H1 (cell line): ENCODE measurements at regions not wholly inside any gene's neighbourhood (a gene's known extent, or its start where the extent isn't known, plus 50 kb on each side); places are given as distances from the start of the nearest gene placed in this dataset.

Experiments used
- EP300 ChIP-seq, 2 experiments: IDR thresholded peaks; 1 replicate in 1 of 2; 2 replicates in 1 of 2; pipeline ENCODE4 v1.6.1; 2011 to 2012; ENCODE audit warnings: low read depth in 2 of 2, low read length in 2 of 2, mild to moderate bottlenecking in 2 of 2, borderline replicate concordance in 1 of 2, inconsistent platforms in 1 of 2, moderate library complexity in 1 of 2
- EZH2 ChIP-seq: fragments of 200-600 bp; sonication (generic); IDR thresholded peaks from 2 replicates; pipeline ENCODE4 v1.7.1; 2012; ENCODE audit warnings: low read depth, mild to moderate bottlenecking, moderate library complexity, low read length, inconsistent platforms; ENCODE audit not compliant: severe bottlenecking
- HDAC2 ChIP-seq, 2 experiments: fragments of 300-600 bp in 1 of 2; sonication (generic) in 1 of 2; IDR thresholded peaks; 2 replicates each; pipeline ENCODE4 v1.6.1; 2011 to 2012; ENCODE audit warnings: low read depth in 2 of 2, low read length in 2 of 2, mild to moderate bottlenecking in 2 of 2, moderate library complexity in 2 of 2, borderline replicate concordance in 1 of 2, inconsistent platforms in 1 of 2
- HDAC6 ChIP-seq: IDR thresholded peaks from one replicate; pipeline ENCODE4 v1.7.1; 2012; ENCODE audit warnings: low read depth, mild to moderate bottlenecking, inconsistent platforms, low read length, moderate library complexity
- MAFK ChIP-seq: IDR thresholded peaks from 2 replicates; pipeline ENCODE4 v1.6.1; 2012; ENCODE audit warnings: low read depth, mild to moderate bottlenecking, improper control_type of control experiment, low read length
- MAX ChIP-seq: IDR thresholded peaks from 2 replicates; pipeline ENCODE4 v1.6.1; 2012; ENCODE audit warnings: inconsistent platforms
- POLR2A ChIP-seq, 2 experiments: IDR thresholded peaks; 1 replicate in 1 of 2; 2 replicates in 1 of 2; pipeline ENCODE4 v1.6.1; 2011; ENCODE audit warnings: low read depth in 2 of 2, low read length in 2 of 2, mild to moderate bottlenecking in 2 of 2; ENCODE audit errors: control extremely low read depth in 1 of 2
- POLR2AphosphoS5 ChIP-seq: IDR thresholded peaks from 2 replicates; pipeline ENCODE4 v1.6.1; 2011; ENCODE audit warnings: low read depth, low read length
- RFX5 ChIP-seq: IDR thresholded peaks from 2 replicates; pipeline ENCODE4 v1.6.1; 2011; ENCODE audit warnings: low read depth, low read length, improper control_type of control experiment, borderline replicate concordance
- SIN3A ChIP-seq, 2 experiments: IDR thresholded peaks in 1 of 2; conservative IDR thresholded peaks in 1 of 2; 2 replicates each; pipeline ENCODE4 v1.6.1; 2011 to 2012; ENCODE audit warnings: low read length in 2 of 2, improper control_type of control experiment in 1 of 2, low read depth in 1 of 2, mild to moderate bottlenecking in 1 of 2
- SP4 ChIP-seq: IDR thresholded peaks from 2 replicates; pipeline ENCODE4 v1.6.1; 2012; ENCODE audit warnings: low read length, inconsistent platforms
- TAF1 ChIP-seq: IDR thresholded peaks from 2 replicates; pipeline ENCODE4 v1.6.1; 2011; ENCODE audit warnings: mild to moderate bottlenecking, low read depth, low read length
- YY1 ChIP-seq: IDR thresholded peaks from 2 replicates; pipeline ENCODE4 v1.6.1; 2011; ENCODE audit warnings: low read depth, mild to moderate bottlenecking, low read length
- TF ChIP-seq, protein P1 (sequence below), 3 experiments: IDR thresholded peaks; 1 replicate in 2 of 3; 2 replicates in 1 of 3; pipeline versions ENCODE4 v1.5.1 to v1.6.1; 2011; ENCODE audit warnings: low read length in 3 of 3, mild to moderate bottlenecking in 3 of 3, inconsistent platforms in 2 of 3, low read depth in 1 of 3, moderate library complexity in 1 of 3; ENCODE audit not compliant: insufficient read depth in 1 of 3; ENCODE audit errors: control extremely low read depth in 1 of 3

GRCh38 chr14:83416476-83416875 lies 1882.8 kb upstream of the SEL1L start:
- TF ChIP-seq, protein P1, sequence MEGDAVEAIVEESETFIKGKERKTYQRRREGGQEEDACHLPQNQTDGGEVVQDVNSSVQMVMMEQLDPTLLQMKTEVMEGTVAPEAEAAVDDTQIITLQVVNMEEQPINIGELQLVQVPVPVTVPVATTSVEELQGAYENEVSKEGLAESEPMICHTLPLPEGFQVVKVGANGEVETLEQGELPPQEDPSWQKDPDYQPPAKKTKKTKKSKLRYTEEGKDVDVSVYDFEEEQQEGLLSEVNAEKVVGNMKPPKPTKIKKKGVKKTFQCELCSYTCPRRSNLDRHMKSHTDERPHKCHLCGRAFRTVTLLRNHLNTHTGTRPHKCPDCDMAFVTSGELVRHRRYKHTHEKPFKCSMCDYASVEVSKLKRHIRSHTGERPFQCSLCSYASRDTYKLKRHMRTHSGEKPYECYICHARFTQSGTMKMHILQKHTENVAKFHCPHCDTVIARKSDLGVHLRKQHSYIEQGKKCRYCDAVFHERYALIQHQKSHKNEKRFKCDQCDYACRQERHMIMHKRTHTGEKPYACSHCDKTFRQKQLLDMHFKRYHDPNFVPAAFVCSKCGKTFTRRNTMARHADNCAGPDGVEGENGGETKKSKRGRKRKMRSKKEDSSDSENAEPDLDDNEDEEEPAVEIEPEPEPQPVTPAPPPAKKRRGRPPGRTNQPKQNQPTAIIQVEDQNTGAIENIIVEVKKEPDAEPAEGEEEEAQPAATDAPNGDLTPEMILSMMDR (IDR thresholded peaks at IDR 0.05; ENCODE audit: control extremely low read depth in 1 of 3, insufficient read depth in 1 of 3, low read depth in 1 of 3, low read length in 3 of 3) = no peak
- no peak for TF ChIP-seq YY1
- TF ChIP-seq SIN3A (conservative IDR thresholded peaks at IDR 0.05 in 1 of 2, IDR thresholded peaks at IDR 0.05 in 1 of 2; ENCODE audit: low read depth in 1 of 2, low read length in 2 of 2) = no peak
- no peak for TF ChIP-seq POLR2AphosphoS5
- TF ChIP-seq MAX = no peak
- no peak for TF ChIP-seq EP300 (IDR thresholded peaks at IDR 0.05; ENCODE audit: borderline replicate concordance in 1 of 2, low read depth in 2 of 2, low read length in 2 of 2)
- no peak for TF ChIP-seq SP4
- TF ChIP-seq HDAC6 = no peak
- TF ChIP-seq EZH2 = no peak
- no peak for TF ChIP-seq TAF1
- TF ChIP-seq MAFK = no peak
- TF ChIP-seq HDAC2 (IDR thresholded peaks at IDR 0.05; ENCODE audit: borderline replicate concordance in 1 of 2, low read depth in 2 of 2, low read length in 2 of 2) = no peak
- TF ChIP-seq POLR2A (IDR thresholded peaks at IDR 0.05; ENCODE audit: control extremely low read depth in 1 of 2, low read depth in 2 of 2, low read length in 2 of 2) = no peak
- no peak for TF ChIP-seq RFX5
